Activated CD4-positive, alpha-beta T cell treated with anti-CD3 and anti-CD28 coated beads for 36 hours (primary cell): ENCODE measurements at regions not wholly inside any gene's neighbourhood (a gene's known extent, or its start where the extent isn't known, plus 50 kb on each side); places are given as distances from the start of the nearest gene placed in this dataset.

ENCODE experiments used
- ATAC-seq: fragments of 200-7000 bp; cut with Tn5 transposase; one replicate; pipeline ENCODE4 v1.10.0; 2021; ENCODE audit warnings: mild to moderate bottlenecking, moderate library complexity
- CTCF ChIA-PET: fragments of 350-600 bp; sonication (Branson Sonifier 250); formaldehyde crosslinking; loops from one replicate; lab custom pipeline; 2021; ENCODE audit warnings: antibody characterized with exemption; lab: Charles Lee
- POLR2A ChIA-PET: fragments of 350-600 bp; sonication (Branson Sonifier 250); formaldehyde crosslinking; loops from one replicate; lab custom pipeline; 2021; ENCODE audit warnings: antibody characterized with exemption, inconsistent platforms; lab: Charles Lee
- DNase-seq: peaks from one replicate; pipeline ENCODE4 v3.0.0-alpha.2; 2020
- H3K27ac Mint-ChIP-seq: one replicate; pipeline ENCODE4 v1.8.0; 2021; ENCODE audit warnings: mixed read lengths
- H3K27me3 Mint-ChIP-seq: one replicate; pipeline ENCODE4 v1.8.0; 2021; ENCODE audit warnings: mixed read lengths
- H3K36me3 Mint-ChIP-seq: one replicate; pipeline ENCODE4 v1.8.0; 2021; ENCODE audit warnings: low read depth, mixed read lengths
- H3K4me1 Mint-ChIP-seq: one replicate; pipeline ENCODE4 v1.8.0; 2021; ENCODE audit warnings: mixed read lengths
- H3K4me3 Mint-ChIP-seq: one replicate; pipeline ENCODE4 v1.8.0; 2021; ENCODE audit warnings: mild to moderate bottlenecking, moderate library complexity, mixed read lengths
- H3K9me3 Mint-ChIP-seq: one replicate; pipeline ENCODE4 v1.8.0; 2021; ENCODE audit warnings: low read depth, mixed read lengths
- intact Hi-C, 2 experiments: fragments of 100-400 bp; cut with DNase I in 1 of 2; cut with micrococcal nuclease in 1 of 2; formaldehyde crosslinking; loops; one replicate each; pipeline versions ENCODE4 v1.14.2 to v1.15.1; 2022 to 2024; cut with DNase I, micrococcal nuclease

DNA sequence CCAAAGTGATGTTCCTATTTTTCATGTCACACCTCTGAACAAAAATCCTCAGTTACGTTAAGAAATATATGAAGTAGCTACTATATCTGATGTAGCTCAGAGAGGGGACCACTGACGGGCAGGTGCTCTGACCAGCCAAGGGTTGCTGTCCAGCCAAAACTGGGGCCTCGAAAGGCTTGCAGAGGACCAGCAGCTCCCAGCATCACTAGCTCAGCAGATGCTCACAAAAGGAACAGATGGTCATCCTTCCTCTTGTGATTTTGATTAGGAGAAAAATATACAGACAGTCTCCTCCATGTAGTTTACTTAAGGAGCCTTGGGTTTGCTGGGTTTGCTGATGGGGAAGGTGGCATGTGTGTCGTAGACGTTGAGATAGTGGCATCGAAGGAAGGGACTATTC is 374.6 kb upstream of the B3GAT1 start:
- peaks cover 18% of the 10 kb centered on the region for H3K27me3 Mint-ChIP-seq
- POLR2A ChIA-PET, result no interaction called here
- H3K4me3 Mint-ChIP-seq, result no peak overlapping the region
- no peaks in the 10 kb centered on the region for H3K36me3 Mint-ChIP-seq
- H3K4me1 Mint-ChIP-seq, result no peaks in the 10 kb centered on the region
- no peaks in the 10 kb centered on the region for H3K9me3 Mint-ChIP-seq
- DNase-seq, result no peak
- CTCF ChIA-PET, result no interaction called here
- intact Hi-C loops, result no loop called here
- no peak overlapping the region for H3K27ac Mint-ChIP-seq
- no peak for ATAC-seq

DNA sequence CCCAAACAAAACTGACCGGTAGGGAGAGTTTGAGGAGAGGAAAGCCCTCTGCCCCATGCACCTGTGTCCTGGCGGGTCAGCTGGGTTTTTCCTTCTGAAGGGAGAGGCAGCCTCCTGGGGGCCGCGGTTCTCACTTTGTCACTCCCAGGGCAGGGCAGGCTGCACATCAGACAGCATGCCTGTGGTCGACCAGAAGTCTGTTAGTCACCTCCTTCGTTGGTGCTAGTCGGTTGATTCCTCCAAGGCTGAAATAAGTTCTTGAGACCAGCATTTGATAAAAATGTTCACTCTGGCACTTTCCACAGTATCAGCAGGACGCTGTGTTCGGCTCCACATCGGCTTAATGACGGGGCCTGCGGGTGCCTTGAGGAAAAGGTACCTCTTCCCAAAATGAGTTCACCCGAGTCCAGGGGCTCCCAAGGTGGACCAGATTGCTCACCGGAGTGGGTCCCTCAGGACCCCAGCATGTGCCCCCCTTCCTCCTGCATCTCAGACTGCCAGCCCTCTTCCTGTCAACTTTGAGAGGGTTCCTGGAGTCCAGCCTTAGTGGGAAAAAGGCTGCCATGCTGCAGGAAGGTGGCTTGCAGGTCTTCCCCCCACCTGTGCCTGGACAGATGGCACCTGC is 373.7 kb upstream of the B3GAT1 start:
- no peak for ATAC-seq
- Mint-ChIP-seq H3K4me3 (no peak overlapping the region), H3K27me3 (peaks cover 18% of the 10 kb centered on the region), H3K4me1 (no peaks in the 10 kb centered on the region), H3K9me3 (no peaks in the 10 kb centered on the region), H3K36me3 (no peaks in the 10 kb centered on the region), H3K27ac (no peak overlapping the region)
- POLR2A ChIA-PET, result no interaction called here
- CTCF ChIA-PET, result no interaction called here
- intact Hi-C loops, result no loop called here
- no peak for DNase-seq

DNA sequence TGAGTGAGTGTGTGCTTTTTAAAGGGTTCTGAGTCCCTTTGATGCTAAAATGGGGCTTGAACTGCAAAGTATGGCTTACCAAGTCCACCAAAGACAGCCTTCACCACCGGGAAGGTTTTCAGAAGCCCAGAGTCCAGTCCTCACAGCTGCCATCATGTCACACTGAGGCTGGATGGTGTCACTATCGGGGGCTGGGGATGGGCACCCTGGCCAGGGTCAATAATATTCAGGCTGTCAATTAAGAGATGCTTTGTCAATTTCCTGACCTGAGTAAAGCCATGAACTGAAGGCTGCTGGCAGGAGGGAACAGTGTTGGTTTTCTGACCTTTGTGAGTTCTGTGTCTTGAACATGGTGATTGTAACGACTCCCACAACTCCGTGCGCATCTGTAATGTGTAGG is 373.0 kb upstream of the B3GAT1 start:
- CTCF ChIA-PET, result no interaction called here
- H3K4me3 Mint-ChIP-seq, result no peak overlapping the region
- intact Hi-C loops, result no loop called here
- H3K36me3 Mint-ChIP-seq, result no peaks in the 10 kb centered on the region
- POLR2A ChIA-PET, result no interaction called here
- no peaks in the 10 kb centered on the region for H3K9me3 Mint-ChIP-seq
- no peak overlapping the region for H3K27ac Mint-ChIP-seq
- H3K4me1 Mint-ChIP-seq, result no peaks in the 10 kb centered on the region
- ATAC-seq (no peak), DNase-seq (no peak)
- H3K27me3 Mint-ChIP-seq, result peaks cover 20% of the 10 kb centered on the region

- POLR2A ChIA-PET, result no interaction called here
- Mint-ChIP-seq H3K4me1 (no peaks in the 10 kb centered on the region), H3K27ac (no peak overlapping the region), H3K9me3 (no peaks in the 10 kb centered on the region), H3K36me3 (no peaks in the 10 kb centered on the region), H3K27me3 (peaks cover 22% of the 10 kb centered on the region), H3K4me3 (no peak overlapping the region)
- intact Hi-C loops, result no loop called here
- ATAC-seq (no peak), DNase-seq (no peak)
- CTCF ChIA-PET, result no interaction called here
Measured at GRCh38 chr11:134784568-134784967, 372.5 kb upstream of the B3GAT1 start.

- Mint-ChIP-seq H3K27me3 (peaks cover 25% of the 10 kb centered on the region), H3K9me3 (no peaks in the 10 kb centered on the region), H3K4me1 (no peaks in the 10 kb centered on the region), H3K27ac (no peak overlapping the region), H3K4me3 (no peak overlapping the region), H3K36me3 (no peaks in the 10 kb centered on the region)
- intact Hi-C loops, result no loop called here
- ChIA-PET CTCF (no interaction called here), POLR2A (no interaction called here)
- ATAC-seq (no peak), DNase-seq (no peak)
Measured at GRCh38 chr11:134784046-134784445, 372.0 kb upstream of the B3GAT1 start.

DNA sequence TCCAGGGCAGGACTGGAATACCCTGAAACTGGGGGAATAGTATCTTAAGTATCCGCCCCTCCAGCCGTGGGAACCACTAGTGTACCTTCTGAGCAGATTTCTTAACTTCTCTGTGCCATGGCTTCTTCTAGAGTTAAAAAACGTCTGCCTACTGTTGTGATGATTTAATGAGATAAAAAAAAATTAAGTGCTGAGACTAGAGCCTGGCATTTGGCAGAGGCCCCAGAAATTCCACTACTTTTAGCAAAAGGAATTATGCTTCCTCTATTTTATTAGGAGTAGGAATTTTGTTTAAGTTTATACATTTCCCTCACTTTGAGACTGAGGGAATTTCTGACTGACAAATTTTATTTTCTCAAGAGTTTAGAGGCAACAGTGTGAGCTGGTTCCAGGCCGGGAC is 371.2 kb upstream of the B3GAT1 start:
- no peak for DNase-seq
- no peak overlapping the region for H3K27ac Mint-ChIP-seq
- intact Hi-C loops, result no loop called here
- CTCF ChIA-PET, result no interaction called here
- H3K4me3 Mint-ChIP-seq, result no peak overlapping the region
- H3K27me3 Mint-ChIP-seq, result peaks cover 23% of the 10 kb centered on the region
- ATAC-seq, result no peak
- H3K9me3 Mint-ChIP-seq, result no peaks in the 10 kb centered on the region
- no peaks in the 10 kb centered on the region for H3K4me1 Mint-ChIP-seq
- POLR2A ChIA-PET, result no interaction called here
- no peaks in the 10 kb centered on the region for H3K36me3 Mint-ChIP-seq

GRCh38 chr11:134781380-134781866 is 369.4 kb upstream of the B3GAT1 start:
- Mint-ChIP-seq H3K27ac (no peak overlapping the region), H3K4me3 (no peak overlapping the region), H3K4me1 (no peaks in the 10 kb centered on the region), H3K9me3 (no peaks in the 10 kb centered on the region), H3K27me3 (peaks cover 17% of the 10 kb centered on the region), H3K36me3 (no peaks in the 10 kb centered on the region)
- DNase-seq (no peak), ATAC-seq (no peak)
- CTCF ChIA-PET, result interaction anchor here (0.5 kb wide), 1 partner anchor 9 kb away, joined by 3 read pairs; no protein-coding TSS in a partner anchor
- POLR2A ChIA-PET, result no interaction called here
- intact Hi-C loops, result no loop called here

- no peak for DNase-seq
- no peak overlapping the region for H3K27ac Mint-ChIP-seq
- intact Hi-C loops, result no loop called here
- peaks cover 17% of the 10 kb centered on the region for H3K27me3 Mint-ChIP-seq
- H3K4me1 Mint-ChIP-seq, result no peaks in the 10 kb centered on the region
- no peaks in the 10 kb centered on the region for H3K36me3 Mint-ChIP-seq
- ChIA-PET POLR2A (interaction anchor here (0.6 kb wide), 1 partner anchor 36 kb away, joined by 7 read pairs; no protein-coding TSS in a partner anchor), CTCF (no interaction called here)
- no peaks in the 10 kb centered on the region for H3K9me3 Mint-ChIP-seq
- no peak for ATAC-seq
- H3K4me3 Mint-ChIP-seq, result no peak overlapping the region
Measured at GRCh38 chr11:134780486-134781147, 368.6 kb upstream of the B3GAT1 start.

DNA sequence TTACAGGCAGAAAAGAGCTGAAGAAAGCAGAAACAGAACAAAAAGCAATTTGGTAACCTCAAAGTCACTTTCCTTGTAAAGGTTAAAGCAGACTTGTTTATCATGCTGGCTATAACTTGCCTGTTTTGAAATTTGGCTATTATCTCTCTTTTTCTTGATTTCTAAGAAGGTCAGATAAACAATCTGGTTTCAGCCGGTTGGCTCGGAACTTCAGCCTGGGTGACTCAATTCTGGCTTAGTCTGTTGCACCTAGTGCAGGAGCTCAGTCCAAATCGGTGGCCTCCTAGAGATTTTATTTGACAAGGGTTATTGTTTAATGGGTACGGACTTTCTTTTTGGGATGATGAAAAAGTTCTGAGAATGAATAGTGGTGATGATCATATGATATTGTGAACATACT is 367.1 kb upstream of the B3GAT1 start:
- H3K27me3 Mint-ChIP-seq, result peaks cover 19% of the 10 kb centered on the region
- H3K27ac Mint-ChIP-seq, result no peak overlapping the region
- CTCF ChIA-PET, result no interaction called here
- no peaks in the 10 kb centered on the region for H3K36me3 Mint-ChIP-seq
- no peak overlapping the region for H3K4me3 Mint-ChIP-seq
- no peaks in the 10 kb centered on the region for H3K9me3 Mint-ChIP-seq
- H3K4me1 Mint-ChIP-seq, result no peaks in the 10 kb centered on the region
- POLR2A ChIA-PET, result no interaction called here
- ATAC-seq (no peak), DNase-seq (no peak)
- intact Hi-C loops, result no loop called here

DNA sequence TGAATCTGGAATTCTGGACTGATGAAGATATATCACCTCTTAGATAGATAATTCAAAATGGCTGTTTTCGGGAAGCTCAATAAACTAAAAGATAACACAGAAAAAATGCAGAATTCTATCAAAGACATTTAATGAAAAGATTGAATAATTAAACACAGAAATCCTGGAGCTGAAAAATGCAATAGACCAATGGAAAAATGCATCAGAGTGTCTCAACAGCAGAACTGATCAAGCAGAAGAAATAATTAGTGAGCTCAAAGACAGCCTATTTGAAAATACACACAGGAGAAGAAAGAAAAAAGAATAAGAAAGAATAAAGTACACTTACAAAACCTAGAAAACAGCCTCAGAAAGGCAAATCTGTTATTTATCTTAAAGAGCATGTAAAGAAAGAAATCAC is 356.4 kb upstream of the B3GAT1 start:
- Mint-ChIP-seq H3K4me3 (no peak overlapping the region), H3K27ac (no peak overlapping the region), H3K4me1 (no peaks in the 10 kb centered on the region), H3K9me3 (peaks cover 21% of the 10 kb centered on the region), H3K27me3 (peaks cover 8% of the 10 kb centered on the region), H3K36me3 (peaks cover 2% of the 10 kb centered on the region)
- DNase-seq, result no peak
- no peak for ATAC-seq
- intact Hi-C loops, result no loop called here
- ChIA-PET CTCF (no interaction called here), POLR2A (no interaction called here)

DNA sequence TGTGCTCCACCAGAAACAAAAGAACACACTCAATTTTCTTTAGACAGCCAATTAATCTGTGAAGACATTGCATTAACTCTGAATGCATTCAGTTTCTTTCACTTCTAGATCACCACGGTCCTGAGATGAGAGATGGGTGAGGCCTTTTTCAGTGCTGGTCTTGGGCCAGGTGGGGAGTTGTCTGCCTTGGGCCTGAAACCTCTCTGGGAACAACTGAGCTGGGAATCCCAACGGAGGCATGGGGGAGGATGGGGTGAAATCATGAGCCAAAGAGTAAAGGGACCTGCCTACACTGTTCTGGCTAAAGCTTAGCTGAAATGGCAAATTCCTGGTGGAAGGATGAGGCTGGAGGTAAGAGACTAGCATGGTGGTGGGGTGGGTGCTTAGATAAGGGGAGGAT is 353.5 kb upstream of the B3GAT1 start:
- no peak overlapping the region for H3K4me3 Mint-ChIP-seq
- POLR2A ChIA-PET, result no interaction called here
- H3K4me1 Mint-ChIP-seq, result no peaks in the 10 kb centered on the region
- CTCF ChIA-PET, result interaction anchor here (0.6 to 0.7 kb wide), 2 partner anchors 84 to 374 kb away, joined by 3 to 4 read pairs; no protein-coding TSS in a partner anchor
- H3K27me3 Mint-ChIP-seq, result peaks cover 11% of the 10 kb centered on the region
- intact Hi-C loops, result no loop called here
- no peak overlapping the region for H3K27ac Mint-ChIP-seq
- ATAC-seq (no peak), DNase-seq (no peak)
- peaks cover 2% of the 10 kb centered on the region for H3K36me3 Mint-ChIP-seq
- H3K9me3 Mint-ChIP-seq, result peaks cover 14% of the 10 kb centered on the region

- H3K4me1 Mint-ChIP-seq, result no peaks in the 10 kb centered on the region
- ChIA-PET POLR2A (no interaction called here), CTCF (no interaction called here)
- H3K9me3 Mint-ChIP-seq, result peaks cover 14% of the 10 kb centered on the region
- no peak overlapping the region for H3K27ac Mint-ChIP-seq
- H3K27me3 Mint-ChIP-seq, result peaks cover 11% of the 10 kb centered on the region
- H3K4me3 Mint-ChIP-seq, result no peak overlapping the region
- H3K36me3 Mint-ChIP-seq, result peaks cover 2% of the 10 kb centered on the region
- DNase-seq (no peak), ATAC-seq (no peak)
- intact Hi-C loops, result no loop called here
Measured at GRCh38 chr11:134764966-134765365, 352.9 kb upstream of the B3GAT1 start.
